Loucy (cell line): ENCODE measurements at regions not wholly inside any gene's neighbourhood (a gene's known extent, or its start where the extent isn't known, plus 50 kb on each side); places are given as distances from the start of the nearest gene placed in this dataset.

Experiments
- H2AFZ ChIP-seq: fragments of 200-600 bp; sonication (generic); 2 replicates; pipeline ENCODE4 v1.6.0; 2016; ENCODE audit warnings: antibody characterized with exemption, mild to moderate bottlenecking, low read length, moderate library complexity
- H3F3A ChIP-seq: fragments of 200-600 bp; 2 replicates; pipeline ENCODE4 v1.6.0; 2016; ENCODE audit warnings: antibody characterized with exemption, low read depth, mild to moderate bottlenecking
- H3K27me3 ChIP-seq: fragments of 200-600 bp; sonication (generic); 2 replicates; pipeline ENCODE4 v1.6.1; 2014; ENCODE audit warnings: low read length, mild to moderate bottlenecking; ENCODE audit not compliant: insufficient read depth, poor library complexity, severe bottlenecking
- H3K36me3 ChIP-seq: fragments of 200-600 bp; sonication (generic); 2 replicates; pipeline ENCODE4 v1.6.1; 2016; ENCODE audit warnings: low read length; ENCODE audit not compliant: insufficient read depth
- H3K4me1 ChIP-seq: fragments of 200-600 bp; sonication (generic); 2 replicates; pipeline ENCODE4 v1.5.1; 2014; ENCODE audit warnings: low read length, mild to moderate bottlenecking; ENCODE audit not compliant: insufficient read depth, poor library complexity, severe bottlenecking
- H3K4me2 ChIP-seq: fragments of 200-600 bp; sonication (generic); 2 replicates; pipeline ENCODE4 v1.6.0; 2014; ENCODE audit warnings: antibody characterized with exemption, low read length, low read depth, mild to moderate bottlenecking; ENCODE audit not compliant: poor library complexity, severe bottlenecking
- H3K4me3 ChIP-seq: fragments of 200-600 bp; sonication (generic); 2 replicates; pipeline ENCODE4 v1.5.1; 2014; ENCODE audit warnings: low read length, mild to moderate bottlenecking, mixed read lengths; ENCODE audit not compliant: poor library complexity, severe bottlenecking
- H3K79me2 ChIP-seq: fragments of 200-600 bp; sonication (generic); 2 replicates; pipeline ENCODE4 v1.6.1; 2014; ENCODE audit warnings: low read length; ENCODE audit not compliant: insufficient read depth
- H3K9ac ChIP-seq: fragments of 200-600 bp; sonication (generic); 2 replicates; pipeline ENCODE4 v1.6.0; 2014; ENCODE audit warnings: mild to moderate bottlenecking, low read depth, low read length, moderate library complexity; ENCODE audit not compliant: poor library complexity, severe bottlenecking
- H3K9me2 ChIP-seq: fragments of 200-600 bp; sonication (generic); replicated peaks from 2 replicates; pipeline ENCODE4 v1.6.1; 2016; ENCODE audit warnings: low read depth, low read length, mixed read lengths
- H3K9me3 ChIP-seq: fragments of 200-600 bp; sonication (generic); 2 replicates; pipeline ENCODE4 v1.6.1; 2014; ENCODE audit warnings: mild to moderate bottlenecking, antibody characterized with exemption, low read length, low read depth; ENCODE audit not compliant: insufficient read depth
- H4K20me1 ChIP-seq: fragments of 200-600 bp; sonication (generic); 2 replicates; pipeline ENCODE4 v1.6.0; 2014; ENCODE audit warnings: antibody characterized with exemption, low read length, mild to moderate bottlenecking; ENCODE audit not compliant: insufficient read depth, poor library complexity, severe bottlenecking
- CTCF ChIP-seq: fragments of 200-600 bp; sonication (generic); conservative IDR thresholded peaks from 2 replicates; pipeline ENCODE4 v1.5.1; 2014; ENCODE audit warnings: mild to moderate bottlenecking, antibody characterized with exemption, low read length
- EZH2phosphoT487 ChIP-seq: fragments of 200-600 bp; IDR thresholded peaks from 2 replicates; pipeline ENCODE4 v1.6.1; 2018; ENCODE audit warnings: antibody characterized with exemption, mild to moderate bottlenecking, moderate library complexity, borderline replicate concordance

- Histone ChIP-seq H3K9ac (no peak overlapping the region), H3K9me3 (no peaks in the 10 kb centered on the region), H3K36me3 (no peaks in the 10 kb centered on the region), H3K4me2 (no peak overlapping the region), H3K27me3 (no peaks in the 10 kb centered on the region), H3K79me2 (no peaks in the 10 kb centered on the region), H4K20me1 (no peaks in the 10 kb centered on the region), H3K9me2 (no peaks in the 10 kb centered on the region), H3K4me1 (no peaks in the 10 kb centered on the region), H2AFZ (no peak overlapping the region), H3K4me3 (no peak overlapping the region), H3F3A (no peaks in the 10 kb centered on the region)
- TF ChIP-seq EZH2phosphoT487, result no peak
- no peak for TF ChIP-seq CTCF
Observed at GRCh38 chr18:23341383-23341782, 111.7 kb upstream of the RIOK3 start.

GRCh38 chr18:23341983-23342382 lies 111.1 kb upstream of the RIOK3 start:
- Histone ChIP-seq H3K4me3 (no peak overlapping the region), H3F3A (no peaks in the 10 kb centered on the region), H3K4me2 (no peak overlapping the region), H3K9me2 (no peaks in the 10 kb centered on the region), H3K36me3 (no peaks in the 10 kb centered on the region), H4K20me1 (no peaks in the 10 kb centered on the region), H3K4me1 (no peaks in the 10 kb centered on the region), H3K27me3 (no peaks in the 10 kb centered on the region), H2AFZ (no peak overlapping the region), H3K9me3 (no peaks in the 10 kb centered on the region), H3K9ac (no peak overlapping the region), H3K79me2 (no peaks in the 10 kb centered on the region)
- no peak for TF ChIP-seq EZH2phosphoT487
- no peak for TF ChIP-seq CTCF

- Histone ChIP-seq H3K79me2 (no peaks in the 10 kb centered on the region), H2AFZ (no peak overlapping the region), H3K4me1 (no peaks in the 10 kb centered on the region), H4K20me1 (no peaks in the 10 kb centered on the region), H3K4me3 (no peak overlapping the region), H3K9ac (no peak overlapping the region), H3K36me3 (no peaks in the 10 kb centered on the region), H3K9me3 (no peaks in the 10 kb centered on the region), H3K27me3 (no peaks in the 10 kb centered on the region), H3K9me2 (no peaks in the 10 kb centered on the region), H3K4me2 (no peak overlapping the region), H3F3A (no peaks in the 10 kb centered on the region)
- no peak for TF ChIP-seq CTCF
- TF ChIP-seq EZH2phosphoT487, result no peak
Observed at GRCh38 chr18:23342506-23342905, 110.6 kb upstream of the RIOK3 start.
